ENCODE measurements at regions not wholly inside any gene's neighbourhood (a gene's known extent, or its start where the extent isn't known, plus 50 kb on each side); places are given as distances from the start of the nearest gene placed in this dataset.
"Not testable (repeated sequence)": the region's sequence is repeated elsewhere in the genome, so short reads cannot be mapped to it uniquely, and the experiment has no call there.

DNA sequence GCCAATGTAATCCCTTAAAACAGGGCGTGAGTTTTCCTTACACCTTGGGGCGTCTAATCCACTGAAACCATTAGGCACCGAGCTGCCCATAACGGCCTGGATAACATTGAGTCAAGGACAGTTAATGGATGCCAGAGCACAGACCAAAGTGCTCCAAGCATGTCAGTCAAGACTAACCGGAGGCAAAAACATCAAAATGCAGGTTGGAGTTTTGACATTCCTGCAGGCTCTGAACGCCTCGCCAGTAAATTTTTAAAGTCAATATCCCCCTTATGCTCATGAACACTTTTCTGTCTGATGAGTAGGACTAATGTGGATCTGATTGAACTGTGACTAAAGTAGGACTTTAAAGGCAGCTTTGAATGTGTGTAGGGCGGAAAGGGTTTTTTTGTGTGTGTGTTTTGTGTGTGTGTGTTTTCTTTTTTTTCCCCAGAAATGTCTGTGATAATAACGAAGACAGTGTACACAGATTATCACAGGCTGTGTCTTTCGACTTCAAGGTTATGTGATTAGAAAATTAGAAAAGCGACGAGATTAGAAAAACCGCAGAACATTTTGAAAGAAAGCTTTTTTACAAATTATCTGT lies 194.2 kb upstream of the PROX1 start:
- no peaks in the 10 kb centered on the region for H3K4me1 ChIP-seq
- no peak overlapping the region for H3K4me3 ChIP-seq
- DNase-seq (ENCODE audit: extremely low spot score in 2 of 2), result no peak
- intact Hi-C loops (cut with DNase I), result no loop called here
- H3K36me3 ChIP-seq, result no peaks in the 10 kb centered on the region
- no peak overlapping the region for H3K27ac ChIP-seq
- no peaks in the 10 kb centered on the region for H3K9me3 ChIP-seq
- TF ChIP-seq POLR2AphosphoS5 (IDR thresholded peaks at IDR 0.05; ENCODE audit: insufficient read depth in 1 of 2, low read depth in 1 of 2) (no peak), POLR2A (IDR thresholded peaks at IDR 0.05) (no peak)
- TF ChIP-seq, protein P1, sequence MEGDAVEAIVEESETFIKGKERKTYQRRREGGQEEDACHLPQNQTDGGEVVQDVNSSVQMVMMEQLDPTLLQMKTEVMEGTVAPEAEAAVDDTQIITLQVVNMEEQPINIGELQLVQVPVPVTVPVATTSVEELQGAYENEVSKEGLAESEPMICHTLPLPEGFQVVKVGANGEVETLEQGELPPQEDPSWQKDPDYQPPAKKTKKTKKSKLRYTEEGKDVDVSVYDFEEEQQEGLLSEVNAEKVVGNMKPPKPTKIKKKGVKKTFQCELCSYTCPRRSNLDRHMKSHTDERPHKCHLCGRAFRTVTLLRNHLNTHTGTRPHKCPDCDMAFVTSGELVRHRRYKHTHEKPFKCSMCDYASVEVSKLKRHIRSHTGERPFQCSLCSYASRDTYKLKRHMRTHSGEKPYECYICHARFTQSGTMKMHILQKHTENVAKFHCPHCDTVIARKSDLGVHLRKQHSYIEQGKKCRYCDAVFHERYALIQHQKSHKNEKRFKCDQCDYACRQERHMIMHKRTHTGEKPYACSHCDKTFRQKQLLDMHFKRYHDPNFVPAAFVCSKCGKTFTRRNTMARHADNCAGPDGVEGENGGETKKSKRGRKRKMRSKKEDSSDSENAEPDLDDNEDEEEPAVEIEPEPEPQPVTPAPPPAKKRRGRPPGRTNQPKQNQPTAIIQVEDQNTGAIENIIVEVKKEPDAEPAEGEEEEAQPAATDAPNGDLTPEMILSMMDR (IDR thresholded peaks at IDR 0.05), result no peak
- no peaks in the 10 kb centered on the region for H3K27me3 ChIP-seq

DNA sequence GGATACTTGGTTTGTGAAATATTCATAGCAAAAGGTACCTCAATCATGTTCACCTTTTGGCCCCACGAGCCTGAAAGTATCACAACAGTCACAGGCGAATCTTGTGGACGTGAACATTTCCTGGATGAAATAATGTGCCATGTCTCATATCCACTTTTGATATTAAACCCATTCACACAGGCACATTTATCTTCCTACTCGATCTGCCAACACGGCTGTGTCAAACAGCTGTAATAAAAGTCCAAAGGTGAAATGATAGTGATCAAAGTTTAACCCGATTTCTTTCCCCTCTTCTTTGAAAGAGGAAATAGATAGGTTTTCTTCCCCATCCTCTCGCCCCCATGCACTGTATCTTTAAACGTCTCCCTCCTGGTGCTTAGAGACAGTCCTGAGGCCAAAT lies 191.2 kb upstream of the PROX1 start:
- H3K27ac ChIP-seq, result no peak overlapping the region
- H3K9me3 ChIP-seq, result no peaks in the 10 kb centered on the region
- H3K4me1 ChIP-seq, result no peaks in the 10 kb centered on the region
- DNase-seq (ENCODE audit: extremely low spot score in 2 of 2), result no peak
- intact Hi-C loops (cut with DNase I), result loop anchor here (2.0 kb wide), 1 partner anchor 38 kb away; no protein-coding TSS in a partner anchor
- H3K27me3 ChIP-seq, result no peaks in the 10 kb centered on the region
- H3K36me3 ChIP-seq, result no peaks in the 10 kb centered on the region
- TF ChIP-seq, protein P1 (IDR thresholded peaks at IDR 0.05), result no peak
- TF ChIP-seq POLR2AphosphoS5 (IDR thresholded peaks at IDR 0.05; ENCODE audit: insufficient read depth in 1 of 2, low read depth in 1 of 2) (no peak), POLR2A (IDR thresholded peaks at IDR 0.05) (no peak)
- no peak overlapping the region for H3K4me3 ChIP-seq

DNA sequence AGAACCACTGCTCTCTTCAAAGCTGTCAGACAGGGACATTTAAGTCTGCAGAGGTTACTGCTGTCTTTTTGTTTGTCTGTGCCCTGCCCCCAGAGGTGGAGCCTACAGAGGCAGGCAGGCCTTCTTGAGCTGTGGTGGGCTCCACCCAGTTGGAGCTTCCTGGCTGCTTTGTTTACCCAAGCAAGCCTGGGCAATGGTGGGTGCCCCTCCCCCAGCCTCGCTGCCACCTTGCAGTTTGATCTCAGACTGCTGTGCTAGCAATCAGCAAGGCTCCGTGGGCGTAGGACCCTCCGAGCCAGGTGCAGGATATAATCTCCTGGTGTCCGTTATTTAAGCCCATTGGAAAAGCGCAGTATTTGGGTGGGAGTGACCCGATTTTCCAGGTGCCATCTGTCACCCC lies 179.5 kb upstream of the PROX1 start:
- intact Hi-C loops (cut with DNase I); H3K9me3 ChIP-seq; H3K27ac ChIP-seq; DNase-seq (ENCODE audit: extremely low spot score in 2 of 2); H3K27me3 ChIP-seq; H3K4me1 ChIP-seq; H3K4me3 ChIP-seq; H3K36me3 ChIP-seq: not testable (repeated sequence)

GRCh38 chr1:213817156-213817555 lies 170.6 kb upstream of the PROX1 start:
- no peaks in the 10 kb centered on the region for H3K36me3 ChIP-seq
- no peak overlapping the region for H3K27ac ChIP-seq
- H3K27me3 ChIP-seq, result no peaks in the 10 kb centered on the region
- intact Hi-C loops (cut with DNase I), result no loop called here
- H3K4me3 ChIP-seq, result no peak overlapping the region
- H3K9me3 ChIP-seq, result no peaks in the 10 kb centered on the region
- no peaks in the 10 kb centered on the region for H3K4me1 ChIP-seq
- TF ChIP-seq, protein P1 (IDR thresholded peaks at IDR 0.05), result no peak
- TF ChIP-seq POLR2A (IDR thresholded peaks at IDR 0.05), result no peak
- TF ChIP-seq POLR2AphosphoS5 (IDR thresholded peaks at IDR 0.05; ENCODE audit: insufficient read depth in 1 of 2, low read depth in 1 of 2), result no peak
- DNase-seq (ENCODE audit: extremely low spot score in 2 of 2), result no peak

DNA sequence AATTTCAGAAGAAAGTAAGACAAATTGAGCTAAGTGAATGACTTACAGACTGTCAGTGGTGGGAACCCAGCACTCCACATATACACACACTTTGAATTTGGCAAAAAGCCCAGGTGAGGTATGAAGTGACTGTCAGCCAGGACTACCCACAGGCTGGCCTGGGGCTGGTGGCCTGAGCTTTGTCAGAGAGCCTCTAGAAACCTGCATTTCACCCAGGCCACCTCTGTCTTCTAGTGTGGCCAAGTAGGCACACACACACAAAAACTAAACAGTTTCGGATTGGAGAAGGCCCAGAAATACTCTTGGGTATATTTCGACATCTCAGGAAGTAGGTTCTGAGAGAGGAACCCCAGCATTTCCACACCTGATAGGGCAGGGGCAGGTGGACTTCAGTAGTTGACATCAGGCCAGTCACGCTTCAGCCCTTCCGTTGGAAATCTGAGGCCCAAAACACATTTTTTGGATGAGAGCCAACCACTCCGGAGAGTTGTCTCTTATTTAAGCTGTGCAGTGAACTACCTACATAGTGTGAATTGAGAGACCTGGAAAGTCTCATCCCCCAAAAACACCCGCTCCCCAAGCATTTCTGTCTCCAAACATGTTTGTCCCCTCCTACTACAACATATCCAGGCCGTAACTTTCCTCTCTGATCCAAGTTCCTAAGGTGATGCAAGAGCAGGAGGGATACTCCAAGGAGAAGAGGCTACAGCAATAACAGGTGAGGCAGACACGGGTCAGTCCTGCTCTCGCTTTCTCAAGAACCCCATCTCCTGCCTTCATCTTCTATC lies 167.2 kb upstream of the PROX1 start:
- Histone ChIP-seq H3K4me3 (no peak overlapping the region), H3K27me3 (no peaks in the 10 kb centered on the region), H3K36me3 (no peaks in the 10 kb centered on the region), H3K4me1 (no peaks in the 10 kb centered on the region), H3K27ac (no peak overlapping the region), H3K9me3 (no peaks in the 10 kb centered on the region)
- intact Hi-C loops (cut with DNase I), result no loop called here
- TF ChIP-seq, protein P1 (IDR thresholded peaks at IDR 0.05), result no peak
- TF ChIP-seq POLR2AphosphoS5 (IDR thresholded peaks at IDR 0.05; ENCODE audit: insufficient read depth in 1 of 2, low read depth in 1 of 2) (no peak), POLR2A (IDR thresholded peaks at IDR 0.05) (no peak)
- no peak for DNase-seq (ENCODE audit: extremely low spot score in 2 of 2)
